HepG2 (cell line): ENCODE measurements at regions not wholly inside any gene's neighbourhood (a gene's known extent, or its start where the extent isn't known, plus 50 kb on each side); places are given as distances from the start of the nearest gene placed in this dataset.

Experiments
- ATAC-seq: fragments of 200-7000 bp; cut with Tn5 transposase; 3 replicates; pipeline ENCODE4 v1.9.1; 2020; ENCODE audit warnings: mild to moderate bottlenecking, moderate library complexity
- BruUV-seq: library from RNA; stranded (reverse); fragments of 400-500 nt; replicated peaks from 2 replicates; lab custom pipeline; 2021; lab: Mats Ljungman, UMichigan
- CTCF ChIA-PET: fragments of 300-600 bp; formaldehyde crosslinking; extraction: SDS; loops from one replicate; lab custom pipeline; 2021; ENCODE audit warnings: low total read pairs, inconsistent platforms, low intra/inter-chr PET ratio; lab: Yijun Ruan, JAX
- POLR2A ChIA-PET: fragments of 350-600 bp; sonication (Branson Sonifier 250); formaldehyde crosslinking; loops from one replicate; lab custom pipeline; 2020; ENCODE audit warnings: antibody characterized with exemption, inconsistent platforms; lab: Yijun Ruan, JAX
- DNase-seq: peaks from one replicate; pipeline ENCODE4 v3.0.0-alpha.2; 2015; ENCODE audit warnings: low spot score
- FAIRE-seq: peaks from 3 replicates; lab custom pipeline; 2011; peaks lifted over from hg19 to GRCh38; lab: Jason Lieb, UNC
- H2AFZ ChIP-seq: one replicate; pipeline ENCODE4 v1.6.1; 2011; ENCODE audit warnings: low read length, inconsistent platforms
- H3K27ac ChIP-seq: fragments of 300-600 bp; 3 replicates; pipeline ENCODE4 v1.8.0; 2011; ENCODE audit warnings: mixed run types, mild to moderate bottlenecking, mixed read lengths, low read length, inconsistent platforms; ENCODE audit not compliant: insufficient read depth; ENCODE audit errors: extremely low read length
- H3K27me3 ChIP-seq, 2 experiments: fragments of 200-600 bp in 1 of 2; 2 replicates in 1 of 2; 3 replicates in 1 of 2; pipeline versions ENCODE4 v1.6.0 to v1.8.0; 2011; ENCODE audit warnings: low read length in 2 of 2, mild to moderate bottlenecking in 2 of 2, moderate library complexity in 2 of 2, inconsistent platforms in 1 of 2; ENCODE audit not compliant: insufficient read depth in 2 of 2, control insufficient read depth in 1 of 2
- H3K36me3 ChIP-seq, 2 experiments: fragments of 200-600 bp in 1 of 2; replicated peaks in 1 of 2; 2 replicates in 1 of 2; 3 replicates in 1 of 2; pipeline versions ENCODE4 v1.5.1 to v1.8.0; 2011; ENCODE audit warnings: low read length in 2 of 2, inconsistent platforms in 1 of 2; ENCODE audit not compliant: insufficient read depth in 2 of 2, control insufficient read depth in 1 of 2
- H3K4me1 ChIP-seq: 2 replicates; pipeline ENCODE4 v1.5.1; 2012; ENCODE audit warnings: low read length, inconsistent platforms; ENCODE audit not compliant: insufficient read depth
- H3K4me2 ChIP-seq: 2 replicates; pipeline ENCODE4 v1.6.0; 2011; ENCODE audit warnings: low read depth, low read length, inconsistent platforms
- H3K4me3 ChIP-seq, 3 experiments: fragments of 200-600 bp in 1 of 3; sonication (generic), shearing (Covaris generic) in 1 of 3; replicated peaks in 1 of 3; 2 replicates each; pipeline ENCODE4 v1.5.1; 2011 to 2016; ENCODE audit warnings: low read length in 3 of 3, inconsistent platforms in 2 of 3, low read depth in 2 of 3, mild to moderate bottlenecking in 2 of 3, control low read depth in 1 of 3, mixed read lengths in 1 of 3; ENCODE audit not compliant: insufficient read depth in 1 of 3
- H3K79me2 ChIP-seq: one replicate; pipeline ENCODE4 v1.6.1; 2011; ENCODE audit warnings: low read length, inconsistent platforms; ENCODE audit not compliant: insufficient read depth
- H3K9ac ChIP-seq: 2 replicates; pipeline ENCODE4 v1.6.0; 2011; ENCODE audit warnings: mild to moderate bottlenecking, low read depth, low read length, inconsistent platforms; ENCODE audit not compliant: insufficient read depth
- H3K9me3 ChIP-seq: 2 replicates; pipeline ENCODE4 v1.5.1; 2012; ENCODE audit warnings: mild to moderate bottlenecking, low read length
- H4K20me1 ChIP-seq: 2 replicates; pipeline ENCODE4 v1.6.0; 2011; ENCODE audit warnings: inconsistent platforms, mild to moderate bottlenecking, low read length, moderate library complexity; ENCODE audit not compliant: insufficient read depth
- BHLHE40 ChIP-seq: IDR thresholded peaks from 2 replicates; pipeline ENCODE4 v1.6.1; 2011; ENCODE audit warnings: low read length, improper control_type of control experiment
- DR1 ChIP-seq: sonication (generic); formaldehyde crosslinking; IDR thresholded peaks from 2 replicates; pipeline ENCODE4 v1.8.0; 2021; ENCODE audit warnings: mild to moderate bottlenecking, missing genetic modification reagents, inconsistent platforms
- GTF3A ChIP-seq: sonication (generic); formaldehyde crosslinking; conservative IDR thresholded peaks from 2 replicates; pipeline ENCODE4 v1.4.0; 2020; ENCODE audit warnings: mild to moderate bottlenecking, missing genetic modification reagents
- PRMT3 ChIP-seq: sonication (generic); formaldehyde crosslinking; IDR thresholded peaks from 2 replicates; pipeline ENCODE4 v1.8.1; 2022; ENCODE audit warnings: low read depth, mild to moderate bottlenecking, moderate library complexity, missing genetic modification reagents, borderline replicate concordance
- RERE ChIP-seq: IDR thresholded peaks from 2 replicates; pipeline ENCODE4 v1.6.1; 2016; ENCODE audit warnings: low read depth, missing genetic modification reagents, missing compliant biosample characterization
- SMARCC2 ChIP-seq: fragments of 450-650 bp; IDR thresholded peaks from 2 replicates; pipeline ENCODE4 v1.6.1; 2017; ENCODE audit warnings: antibody characterized with exemption, mild to moderate bottlenecking
- SNAPC5 ChIP-seq: sonication (generic); formaldehyde crosslinking; IDR thresholded peaks from 2 replicates; pipeline ENCODE4 v1.8.1; 2023; ENCODE audit warnings: mild to moderate bottlenecking, missing genetic modification reagents, borderline replicate concordance
- ZFP82 ChIP-seq: sonication (generic); formaldehyde crosslinking; IDR thresholded peaks from 2 replicates; pipeline ENCODE4 v1.5.1; 2020; ENCODE audit warnings: mild to moderate bottlenecking, missing genetic modification reagents, borderline replicate concordance
- ZGPAT ChIP-seq: IDR thresholded peaks from 2 replicates; pipeline ENCODE4 v1.6.1; 2016; ENCODE audit warnings: mild to moderate bottlenecking
- ZNF205 ChIP-seq: IDR thresholded peaks from 2 replicates; pipeline ENCODE4 v1.6.1; 2018; ENCODE audit warnings: missing biosample characterization, missing genetic modification reagents
- ZNF280D ChIP-seq: sonication (generic); formaldehyde crosslinking; IDR thresholded peaks from 2 replicates; pipeline ENCODE4 v1.5.1; 2020; ENCODE audit warnings: mild to moderate bottlenecking, missing genetic modification reagents
- ZNF850 ChIP-seq: sonication (generic); formaldehyde crosslinking; conservative IDR thresholded peaks from 2 replicates; pipeline ENCODE4 v1.9.0; 2021; ENCODE audit warnings: mild to moderate bottlenecking, missing genetic modification reagents
- WGBS: methylation state at CpG from one replicate; pipeline ENCODE4 v1.1.6; 2017; ENCODE audit warnings: low lambda C conversion rate; 5-methylcytosine and 5-hydroxymethylcytosine counted together
- in situ Hi-C: cut with HindIII; loops from 2 replicates; pipeline ENCODE4 v1.10.0; 2017; ENCODE audit warnings: low pct_unique_long_range_greater_than_20kb; ENCODE audit not compliant: extremely low pct_ligation_motif_present
- intact Hi-C: fragments of 100-400 bp; cut with micrococcal nuclease; formaldehyde crosslinking; loops from one replicate; pipeline ENCODE4 v1.10.0; 2022; ENCODE audit not compliant: unreplicated experiment

- no peaks in the 10 kb centered on the region for H4K20me1 ChIP-seq
- no peaks in the 10 kb centered on the region for H3K27me3 ChIP-seq
- TF ChIP-seq BHLHE40 (no peak), SNAPC5 (CRISPR knock-in tag) (no peak), ZFP82 (CRISPR knock-in tag) (no peak), PRMT3 (CRISPR knock-in tag) (no peak), ZNF205 (CRISPR knock-in tag) (no peak), SMARCC2 (no peak), RERE (CRISPR knock-in tag) (no peak), ZNF850 (CRISPR knock-in tag) (peak; percentile 99), GTF3A (CRISPR knock-in tag) (no peak), ZNF280D (CRISPR knock-in tag) (peak; percentile 39; the same call in 1 of the 2 replicates), DR1 (CRISPR knock-in tag) (no peak), ZGPAT (CRISPR knock-in tag) (no peak)
- ChIA-PET CTCF (no interaction called here), POLR2A (no interaction called here)
- no peak overlapping the region for H3K4me3 ChIP-seq
- H3K79me2 ChIP-seq: no peaks in the 10 kb centered on the region
- peaks cover 5% of the 10 kb centered on the region; the same call in 1 of the 2 replicates for H3K9me3 ChIP-seq
- 46% methylated on average over 1 of the region's 1 CpG for WGBS
- H3K36me3 ChIP-seq: no peaks in the 10 kb centered on the region
- no peaks in the 10 kb centered on the region for H3K4me1 ChIP-seq
- H2AFZ ChIP-seq: no peak overlapping the region
- H3K9ac ChIP-seq: no peak overlapping the region
- DNase-seq: no peak
- in situ Hi-C loops: no loop called here
- no TSS peak for BruUV-seq
- no peak for FAIRE-seq
- H3K4me2 ChIP-seq: no peak overlapping the region
- intact Hi-C loops: no loop called here
- no peak for ATAC-seq
- H3K27ac ChIP-seq: no peak overlapping the region
Observed at GRCh38 chr2:54058449-54058848, 57.0 kb upstream of the ACYP2 start.
